ENCODE measurements at regions not wholly inside any gene's neighbourhood (a gene's known extent, or its start where the extent isn't known, plus 50 kb on each side); places are given as distances from the start of the nearest gene placed in this dataset.

- Histone ChIP-seq H3K27me3 (ENCODE audit: insufficient read depth, low read length, poor library complexity) (no peaks in the 10 kb centered on the region), H3K4me2 (ENCODE audit: insufficient read depth, low read length) (no peak overlapping the region), H2AFZ (ENCODE audit: low read depth, low read length) (no peak overlapping the region), H3K9ac (ENCODE audit: low read depth, low read length) (no peak overlapping the region), H3K79me2 (ENCODE audit: insufficient read depth, low read length) (no peaks in the 10 kb centered on the region), H3K27ac (ENCODE audit: low read length) (no peak overlapping the region), H3K36me3 (ENCODE audit: insufficient read depth, low read length) (no peaks in the 10 kb centered on the region), H4K20me1 (ENCODE audit: insufficient read depth, low read length) (no peaks in the 10 kb centered on the region), H3K4me1 (ENCODE audit: insufficient read depth, low read length) (no peaks in the 10 kb centered on the region), H3K9me3 (ENCODE audit: insufficient read depth, low read length, severe bottlenecking) (no peaks in the 10 kb centered on the region), H3K4me3 (ENCODE audit: low read depth in 1 of 2, low read length in 2 of 2) (no peak overlapping the region)
- ATAC-seq (ENCODE audit: insufficient read depth, low read depth): no peak
- no peak for DNase-seq
- TF ChIP-seq EZH2 (IDR thresholded peaks at IDR 0.05; ENCODE audit: borderline replicate concordance, low read depth, low read length, severe bottlenecking): no peak
These were observed 233.1 kb downstream of the ZIC4 start for GRCh38 chr3:147173257-147173656.

- H3K79me2 ChIP-seq (ENCODE audit: insufficient read depth, low read length): no peaks in the 10 kb centered on the region
- no peak overlapping the region for H3K4me3 ChIP-seq (ENCODE audit: low read depth in 1 of 2, low read length in 2 of 2)
- no peaks in the 10 kb centered on the region for H3K9me3 ChIP-seq (ENCODE audit: insufficient read depth, low read length, severe bottlenecking)
- no peaks in the 10 kb centered on the region for H3K36me3 ChIP-seq (ENCODE audit: insufficient read depth, low read length)
- TF ChIP-seq, protein P1, sequence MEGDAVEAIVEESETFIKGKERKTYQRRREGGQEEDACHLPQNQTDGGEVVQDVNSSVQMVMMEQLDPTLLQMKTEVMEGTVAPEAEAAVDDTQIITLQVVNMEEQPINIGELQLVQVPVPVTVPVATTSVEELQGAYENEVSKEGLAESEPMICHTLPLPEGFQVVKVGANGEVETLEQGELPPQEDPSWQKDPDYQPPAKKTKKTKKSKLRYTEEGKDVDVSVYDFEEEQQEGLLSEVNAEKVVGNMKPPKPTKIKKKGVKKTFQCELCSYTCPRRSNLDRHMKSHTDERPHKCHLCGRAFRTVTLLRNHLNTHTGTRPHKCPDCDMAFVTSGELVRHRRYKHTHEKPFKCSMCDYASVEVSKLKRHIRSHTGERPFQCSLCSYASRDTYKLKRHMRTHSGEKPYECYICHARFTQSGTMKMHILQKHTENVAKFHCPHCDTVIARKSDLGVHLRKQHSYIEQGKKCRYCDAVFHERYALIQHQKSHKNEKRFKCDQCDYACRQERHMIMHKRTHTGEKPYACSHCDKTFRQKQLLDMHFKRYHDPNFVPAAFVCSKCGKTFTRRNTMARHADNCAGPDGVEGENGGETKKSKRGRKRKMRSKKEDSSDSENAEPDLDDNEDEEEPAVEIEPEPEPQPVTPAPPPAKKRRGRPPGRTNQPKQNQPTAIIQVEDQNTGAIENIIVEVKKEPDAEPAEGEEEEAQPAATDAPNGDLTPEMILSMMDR (IDR thresholded peaks at IDR 0.05; ENCODE audit: borderline replicate concordance, extremely low read depth, low read length, poor library complexity, severe bottlenecking): no peak
- TF ChIP-seq EZH2 (IDR thresholded peaks at IDR 0.05; ENCODE audit: borderline replicate concordance, low read depth, low read length, severe bottlenecking): no peak
- H3K27ac ChIP-seq (ENCODE audit: low read length): no peak overlapping the region
- no peak overlapping the region; the same call in 1 of the 2 replicates for H2AFZ ChIP-seq (ENCODE audit: low read depth, low read length)
- no peak overlapping the region for H3K9ac ChIP-seq (ENCODE audit: low read depth, low read length)
- peaks cover 5% of the 10 kb centered on the region; the same call in 1 of the 2 replicates for H3K4me1 ChIP-seq (ENCODE audit: insufficient read depth, low read length)
- ATAC-seq (ENCODE audit: insufficient read depth, low read depth) (no peak), DNase-seq (no peak)
- no peaks in the 10 kb centered on the region for H3K27me3 ChIP-seq (ENCODE audit: insufficient read depth, low read length, poor library complexity)
- H3K4me2 ChIP-seq (ENCODE audit: insufficient read depth, low read length): no peak overlapping the region
- H4K20me1 ChIP-seq (ENCODE audit: insufficient read depth, low read length): no peaks in the 10 kb centered on the region
These were observed 243.6 kb downstream of the ZIC4 start for GRCh38 chr3:147162743-147163142.

DNA sequence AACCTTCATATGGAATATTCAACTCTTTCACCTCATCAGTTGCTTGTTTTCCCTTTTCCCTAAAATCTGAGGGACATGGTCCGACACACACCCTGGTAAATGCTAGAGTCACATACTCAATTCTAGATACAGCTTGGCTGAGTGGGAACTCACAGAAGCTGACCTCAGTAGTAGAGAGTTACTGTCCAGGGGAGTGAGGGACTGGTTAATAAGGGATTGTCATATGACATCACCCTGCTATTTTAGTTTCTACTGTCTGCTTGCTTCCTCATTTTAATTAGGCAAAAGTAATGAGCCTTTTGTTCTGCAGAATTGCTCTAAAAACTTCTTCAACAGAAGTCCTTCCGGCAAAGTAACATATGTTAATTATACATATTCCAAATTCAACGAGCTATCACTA lies 244.5 kb downstream of the ZIC4 start:
- no peak overlapping the region for H3K4me3 ChIP-seq (ENCODE audit: low read depth in 1 of 2, low read length in 2 of 2)
- H3K36me3 ChIP-seq (ENCODE audit: insufficient read depth, low read length): no peaks in the 10 kb centered on the region
- no peak overlapping the region for H3K27ac ChIP-seq (ENCODE audit: low read length)
- H3K9ac ChIP-seq (ENCODE audit: low read depth, low read length): no peak overlapping the region
- H3K4me1 ChIP-seq (ENCODE audit: insufficient read depth, low read length): peaks cover 5% of the 10 kb centered on the region; the same call in 1 of the 2 replicates
- no peak overlapping the region for H3K4me2 ChIP-seq (ENCODE audit: insufficient read depth, low read length)
- H2AFZ ChIP-seq (ENCODE audit: low read depth, low read length): no peak overlapping the region
- no peak for DNase-seq
- H3K79me2 ChIP-seq (ENCODE audit: insufficient read depth, low read length): no peaks in the 10 kb centered on the region
- TF ChIP-seq, protein P1 (IDR thresholded peaks at IDR 0.05; ENCODE audit: borderline replicate concordance, extremely low read depth, low read length, poor library complexity, severe bottlenecking): no peak
- TF ChIP-seq EZH2 (IDR thresholded peaks at IDR 0.05; ENCODE audit: borderline replicate concordance, low read depth, low read length, severe bottlenecking): no peak
- H3K27me3 ChIP-seq (ENCODE audit: insufficient read depth, low read length, poor library complexity): no peaks in the 10 kb centered on the region
- H4K20me1 ChIP-seq (ENCODE audit: insufficient read depth, low read length): no peaks in the 10 kb centered on the region
- no peaks in the 10 kb centered on the region for H3K9me3 ChIP-seq (ENCODE audit: insufficient read depth, low read length, severe bottlenecking)
- ATAC-seq (ENCODE audit: insufficient read depth, low read depth): no peak

GRCh38 chr3:147160984-147161383 lies 245.4 kb downstream of the ZIC4 start:
- Histone ChIP-seq H3K4me3 (ENCODE audit: low read depth in 1 of 2, low read length in 2 of 2) (no peak overlapping the region), H3K9ac (ENCODE audit: low read depth, low read length) (no peak overlapping the region)

More at GRCh38 chr3:147160984-147161383, 245.4 kb downstream of the ZIC4 start:
- Histone ChIP-seq H3K36me3 (ENCODE audit: insufficient read depth, low read length) (no peaks in the 10 kb centered on the region), H3K4me1 (ENCODE audit: insufficient read depth, low read length) (peaks cover 5% of the 10 kb centered on the region; the same call in 1 of the 2 replicates), H4K20me1 (ENCODE audit: insufficient read depth, low read length) (no peaks in the 10 kb centered on the region), H3K9me3 (ENCODE audit: insufficient read depth, low read length, severe bottlenecking) (no peaks in the 10 kb centered on the region), H2AFZ (ENCODE audit: low read depth, low read length) (no peak overlapping the region), H3K4me2 (ENCODE audit: insufficient read depth, low read length) (no peak overlapping the region), H3K27ac (ENCODE audit: low read length) (no peak overlapping the region), H3K27me3 (ENCODE audit: insufficient read depth, low read length, poor library complexity) (no peaks in the 10 kb centered on the region), H3K79me2 (ENCODE audit: insufficient read depth, low read length) (no peaks in the 10 kb centered on the region)
- DNase-seq (no peak), ATAC-seq (ENCODE audit: insufficient read depth, low read depth) (no peak)
- no peak for TF ChIP-seq EZH2 (IDR thresholded peaks at IDR 0.05; ENCODE audit: borderline replicate concordance, low read depth, low read length, severe bottlenecking)
- TF ChIP-seq, protein P1 (IDR thresholded peaks at IDR 0.05; ENCODE audit: borderline replicate concordance, extremely low read depth, low read length, poor library complexity, severe bottlenecking): no peak
